SJSA1 (cell line): ENCODE measurements at regions not wholly inside any gene's neighbourhood (a gene's known extent, or its start where the extent isn't known, plus 50 kb on each side); places are given as distances from the start of the nearest gene placed in this dataset.

Experiments
- DNase-seq, 2 experiments: peaks; one replicate each; pipeline ENCODE4 v3.0.0-alpha.2; 2015 to 2020; ENCODE audit warnings: low spot score in 2 of 2, low read depth in 1 of 2
- H3K27ac ChIP-seq: fragments of 250-450 bp; sonication (Bioruptor Pico); 2 replicates; pipeline ENCODE4 v1.5.1; 2020; ENCODE audit warnings: mild to moderate bottlenecking, moderate library complexity
- H3K27me3 ChIP-seq: fragments of 250-450 bp; sonication (Bioruptor Pico); replicated peaks from 2 replicates; pipeline ENCODE4 v1.5.1; 2020; ENCODE audit warnings: mild to moderate bottlenecking, moderate library complexity
- H3K36me3 ChIP-seq: fragments of 250-450 bp; sonication (Bioruptor Pico); 2 replicates; pipeline ENCODE4 v1.5.1; 2020; ENCODE audit warnings: mild to moderate bottlenecking
- H3K4me1 ChIP-seq: fragments of 250-450 bp; sonication (Bioruptor Pico); replicated peaks from 2 replicates; pipeline ENCODE4 v1.6.1; 2021; ENCODE audit warnings: mild to moderate bottlenecking
- H3K4me3 ChIP-seq: fragments of 250-450 bp; sonication (Bioruptor Pico); 2 replicates; pipeline ENCODE4 v1.5.1; 2020; ENCODE audit warnings: mild to moderate bottlenecking
- H3K9me3 ChIP-seq: fragments of 250-450 bp; sonication (Bioruptor Pico); replicated peaks from 2 replicates; pipeline ENCODE4 v1.5.1; 2020; ENCODE audit warnings: mild to moderate bottlenecking

GRCh38 chr7:13047061-13047460 lies 359.6 kb downstream of the ARL4A start:
- no peaks in the 10 kb centered on the region for H3K27me3 ChIP-seq
- no peak overlapping the region for H3K4me3 ChIP-seq
- no peak for DNase-seq
- H3K27ac ChIP-seq, result no peak overlapping the region
- H3K36me3 ChIP-seq, result no peaks in the 10 kb centered on the region
- no peaks in the 10 kb centered on the region for H3K9me3 ChIP-seq
- H3K4me1 ChIP-seq, result peaks cover 36% of the 10 kb centered on the region

- no peaks in the 10 kb centered on the region for H3K9me3 ChIP-seq
- H3K27me3 ChIP-seq, result no peaks in the 10 kb centered on the region
- peak overlapping the region; percentile 47 for H3K27ac ChIP-seq
- H3K36me3 ChIP-seq, result no peaks in the 10 kb centered on the region
- no peak overlapping the region for H3K4me3 ChIP-seq
- peaks cover 26% of the 10 kb centered on the region for H3K4me1 ChIP-seq
- DNase-seq, result no peak
Measured at GRCh38 chr7:13049946-13050345, 362.5 kb downstream of the ARL4A start.

GRCh38 chr7:13050703-13051102 lies 363.3 kb downstream of the ARL4A start:
- no peak overlapping the region for H3K4me3 ChIP-seq
- peaks cover 26% of the 10 kb centered on the region for H3K4me1 ChIP-seq
- no peaks in the 10 kb centered on the region for H3K27me3 ChIP-seq
- peak overlapping the region; percentile 47 for H3K27ac ChIP-seq
- peak in 1 of 2 experiments; percentile 21 for DNase-seq
- no peaks in the 10 kb centered on the region for H3K9me3 ChIP-seq
- H3K36me3 ChIP-seq, result no peaks in the 10 kb centered on the region

- H3K27ac ChIP-seq, result no peak overlapping the region
- H3K9me3 ChIP-seq, result no peaks in the 10 kb centered on the region
- no peak overlapping the region for H3K4me3 ChIP-seq
- H3K36me3 ChIP-seq, result no peaks in the 10 kb centered on the region
- no peak for DNase-seq
- peaks cover 7% of the 10 kb centered on the region for H3K4me1 ChIP-seq
- H3K27me3 ChIP-seq, result no peaks in the 10 kb centered on the region
Measured at GRCh38 chr7:13055732-13056368, 368.4 kb downstream of the ARL4A start.

- no peaks in the 10 kb centered on the region for H3K9me3 ChIP-seq
- H3K27me3 ChIP-seq, result no peaks in the 10 kb centered on the region
- no peak for DNase-seq
- H3K27ac ChIP-seq, result no peak overlapping the region
- H3K36me3 ChIP-seq, result no peaks in the 10 kb centered on the region
- no peak overlapping the region for H3K4me3 ChIP-seq
- no peaks in the 10 kb centered on the region for H3K4me1 ChIP-seq
Measured at GRCh38 chr7:13057462-13058200, 370.2 kb downstream of the ARL4A start.

- no peak overlapping the region for H3K27ac ChIP-seq
- no peaks in the 10 kb centered on the region for H3K9me3 ChIP-seq
- H3K4me1 ChIP-seq, result no peaks in the 10 kb centered on the region
- H3K36me3 ChIP-seq, result no peaks in the 10 kb centered on the region
- no peak for DNase-seq
- H3K27me3 ChIP-seq, result no peaks in the 10 kb centered on the region
- no peak overlapping the region for H3K4me3 ChIP-seq
Measured at GRCh38 chr7:13060173-13060572, 372.7 kb downstream of the ARL4A start.

GRCh38 chr7:13061115-13061514 lies 373.7 kb downstream of the ARL4A start:
- no peak overlapping the region for H3K27ac ChIP-seq
- no peak overlapping the region for H3K4me3 ChIP-seq
- H3K36me3 ChIP-seq, result no peaks in the 10 kb centered on the region
- H3K4me1 ChIP-seq, result no peaks in the 10 kb centered on the region
- DNase-seq, result no peak
- H3K27me3 ChIP-seq, result no peaks in the 10 kb centered on the region
- H3K9me3 ChIP-seq, result no peaks in the 10 kb centered on the region

GRCh38 chr7:13062631-13063030 lies 375.2 kb downstream of the ARL4A start:
- no peaks in the 10 kb centered on the region for H3K27me3 ChIP-seq
- H3K27ac ChIP-seq, result no peak overlapping the region
- H3K36me3 ChIP-seq, result no peaks in the 10 kb centered on the region
- no peak overlapping the region for H3K4me3 ChIP-seq
- H3K4me1 ChIP-seq, result no peaks in the 10 kb centered on the region
- H3K9me3 ChIP-seq, result no peaks in the 10 kb centered on the region
- DNase-seq, result no peak

- H3K27ac ChIP-seq, result no peak overlapping the region
- H3K36me3 ChIP-seq, result no peaks in the 10 kb centered on the region
- no peaks in the 10 kb centered on the region for H3K4me1 ChIP-seq
- H3K4me3 ChIP-seq, result no peak overlapping the region
- no peaks in the 10 kb centered on the region for H3K27me3 ChIP-seq
- DNase-seq, result no peak
- H3K9me3 ChIP-seq, result no peaks in the 10 kb centered on the region
Measured at GRCh38 chr7:13067036-13067435, 379.6 kb downstream of the ARL4A start.

GRCh38 chr7:13068032-13068431 lies 380.6 kb downstream of the ARL4A start:
- no peaks in the 10 kb centered on the region for H3K27me3 ChIP-seq
- H3K4me3 ChIP-seq, result no peak overlapping the region
- DNase-seq, result no peak

GRCh38 chr7:13069841-13070240 lies 382.4 kb downstream of the ARL4A start:
- Histone ChIP-seq H3K27ac (no peak overlapping the region), H3K27me3 (no peaks in the 10 kb centered on the region)
- DNase-seq, result no peak

More at GRCh38 chr7:13068032-13068431, 380.6 kb downstream of the ARL4A start:
- H3K27ac ChIP-seq, result no peak overlapping the region
- H3K36me3 ChIP-seq, result no peaks in the 10 kb centered on the region
- no peaks in the 10 kb centered on the region for H3K4me1 ChIP-seq
- no peaks in the 10 kb centered on the region for H3K9me3 ChIP-seq

GRCh38 chr7:13072014-13072413 lies 384.6 kb downstream of the ARL4A start:
- Histone ChIP-seq H3K4me3 (no peak overlapping the region), H3K27me3 (no peaks in the 10 kb centered on the region), H3K9me3 (no peaks in the 10 kb centered on the region), H3K4me1 (peaks cover 5% of the 10 kb centered on the region), H3K27ac (no peak overlapping the region), H3K36me3 (no peaks in the 10 kb centered on the region)
- no peak for DNase-seq

More at GRCh38 chr7:13069841-13070240, 382.4 kb downstream of the ARL4A start:
- H3K4me3 ChIP-seq, result no peak overlapping the region
- H3K9me3 ChIP-seq, result no peaks in the 10 kb centered on the region
- H3K36me3 ChIP-seq, result no peaks in the 10 kb centered on the region
- no peaks in the 10 kb centered on the region for H3K4me1 ChIP-seq

- peak in 1 of 2 experiments; percentile 53 for DNase-seq
- H3K27me3 ChIP-seq, result no peaks in the 10 kb centered on the region
- peak overlapping the region; percentile 85 for H3K27ac ChIP-seq
- peaks cover 20% of the 10 kb centered on the region for H3K4me1 ChIP-seq
- H3K9me3 ChIP-seq, result no peaks in the 10 kb centered on the region
- H3K36me3 ChIP-seq, result no peaks in the 10 kb centered on the region
- no peak overlapping the region for H3K4me3 ChIP-seq
Measured at GRCh38 chr7:13077466-13077865, 390.0 kb downstream of the ARL4A start.

GRCh38 chr7:13078105-13078504 lies 390.7 kb downstream of the ARL4A start:
- no peaks in the 10 kb centered on the region for H3K36me3 ChIP-seq
- peaks cover 20% of the 10 kb centered on the region for H3K4me1 ChIP-seq
- no peaks in the 10 kb centered on the region for H3K9me3 ChIP-seq
- no peak for DNase-seq
- H3K27ac ChIP-seq, result peak overlapping the region; percentile 85
- no peaks in the 10 kb centered on the region for H3K27me3 ChIP-seq
- H3K4me3 ChIP-seq, result no peak overlapping the region
